Panc1 (cell line): ENCODE measurements at regions not wholly inside any gene's neighbourhood (a gene's known extent, or its start where the extent isn't known, plus 50 kb on each side); places are given as distances from the start of the nearest gene placed in this dataset.

Source experiments
- ATAC-seq: fragments of 200-7000 bp; cut with Tn5 transposase; 2 replicates; pipeline ENCODE4 v1.9.1; 2020; ENCODE audit warnings: mild to moderate bottlenecking, moderate library complexity
- BruUV-seq: library from RNA; stranded (reverse); fragments of 400-500 nt; replicated peaks from 2 replicates; lab custom pipeline; 2021; lab: Mats Ljungman, UMichigan
- CTCF ChIA-PET: fragments of 300-600 bp; sonication (Branson Sonifier 250); formaldehyde crosslinking; loops from one replicate; lab custom pipeline; 2022; ENCODE audit warnings: antibody characterized with exemption; lab: Charles Lee
- POLR2A ChIA-PET: fragments of 300-600 bp; sonication (Branson Sonifier 250); formaldehyde crosslinking; loops from one replicate; lab custom pipeline; 2022; ENCODE audit warnings: antibody characterized with exemption; lab: Charles Lee
- DNase-seq: peaks from one replicate; pipeline ENCODE4 v3.0.0-alpha.2; 2010; ENCODE audit warnings: low read depth, low spot score
- H3K27ac ChIP-seq: 2 replicates; pipeline ENCODE4 v1.5.1; 2011; ENCODE audit warnings: mild to moderate bottlenecking, low read length, inconsistent platforms
- H3K27me3 ChIP-seq: fragments of 200-500 bp; sonication (Bioruptor generic); 2 replicates; pipeline ENCODE4 v1.6.0; 2014; ENCODE audit warnings: low read length, inconsistent platforms; ENCODE audit not compliant: control insufficient read depth, insufficient read depth
- H3K36me3 ChIP-seq: fragments of 200-500 bp; sonication (Bioruptor generic); 2 replicates; pipeline ENCODE4 v1.5.1; 2014; ENCODE audit warnings: inconsistent platforms, mild to moderate bottlenecking, low read length, moderate library complexity; ENCODE audit not compliant: control insufficient read depth, insufficient read depth
- H3K4me1 ChIP-seq: 2 replicates; pipeline ENCODE4 v1.5.1; 2011; ENCODE audit warnings: inconsistent platforms, mild to moderate bottlenecking, low read length, moderate library complexity; ENCODE audit not compliant: control insufficient read depth, insufficient read depth
- H3K4me3 ChIP-seq, 2 experiments: 2 replicates each; pipeline ENCODE4 v1.5.1; 2011 to 2012; ENCODE audit warnings: low read depth in 2 of 2, low read length in 2 of 2, mild to moderate bottlenecking in 2 of 2, inconsistent platforms in 1 of 2, moderate library complexity in 1 of 2
- H3K9me3 ChIP-seq: fragments of 200-500 bp; sonication (Bioruptor generic); 2 replicates; pipeline ENCODE4 v1.5.1; 2014; ENCODE audit warnings: low read depth, mild to moderate bottlenecking, inconsistent platforms, low read length, moderate library complexity; ENCODE audit not compliant: control insufficient read depth, insufficient read depth
- POLR2AphosphoS5 ChIP-seq: IDR thresholded peaks from 2 replicates; pipeline ENCODE4 v1.6.1; 2012; ENCODE audit warnings: mild to moderate bottlenecking, low read depth, low read length, moderate library complexity
- SIN3A ChIP-seq: IDR thresholded peaks from 2 replicates; pipeline ENCODE4 v1.6.1; 2012; ENCODE audit warnings: low read depth, mild to moderate bottlenecking, low read length, moderate library complexity, borderline replicate concordance; ENCODE audit not compliant: insufficient read depth
- TCF7L2 ChIP-seq: IDR thresholded peaks from 2 replicates; pipeline ENCODE4 v1.6.1; 2011; ENCODE audit warnings: mild to moderate bottlenecking, low read depth, low read length, inconsistent platforms
- in situ Hi-C: cut with HindIII; loops from 2 replicates; pipeline ENCODE4 v1.10.0; 2016; ENCODE audit warnings: low sequenced_read_pairs, low pct_unique_long_range_greater_than_20kb
- intact Hi-C: fragments of 100-400 bp; cut with micrococcal nuclease; formaldehyde crosslinking; loops from one replicate; pipeline ENCODE4 v1.10.0; 2022; ENCODE audit not compliant: unreplicated experiment
- TF ChIP-seq, protein P1 (sequence below), 2 experiments: IDR thresholded peaks; 2 replicates each; pipeline ENCODE4 v1.6.1; 2011 to 2012; ENCODE audit warnings: low read depth in 2 of 2, control low read depth in 1 of 2, low read length in 1 of 2, mild to moderate bottlenecking in 1 of 2, moderate library complexity in 1 of 2; ENCODE audit not compliant: insufficient read depth in 1 of 2
- TF ChIP-seq, protein P2 (sequence below): fragments of 450-650 bp; IDR thresholded peaks from 2 replicates; pipeline ENCODE4 v1.5.1; 2017; ENCODE audit warnings: mild to moderate bottlenecking

- H3K27me3 ChIP-seq: no peaks in the 10 kb centered on the region
- DNase-seq (no peak), ATAC-seq (no peak)
- no peaks in the 10 kb centered on the region for H3K9me3 ChIP-seq
- BruUV-seq: no TSS peak
- CTCF ChIA-PET: no interaction called here
- in situ Hi-C loops: no loop called here
- no peak overlapping the region for H3K4me3 ChIP-seq
- TF ChIP-seq, protein P1, sequence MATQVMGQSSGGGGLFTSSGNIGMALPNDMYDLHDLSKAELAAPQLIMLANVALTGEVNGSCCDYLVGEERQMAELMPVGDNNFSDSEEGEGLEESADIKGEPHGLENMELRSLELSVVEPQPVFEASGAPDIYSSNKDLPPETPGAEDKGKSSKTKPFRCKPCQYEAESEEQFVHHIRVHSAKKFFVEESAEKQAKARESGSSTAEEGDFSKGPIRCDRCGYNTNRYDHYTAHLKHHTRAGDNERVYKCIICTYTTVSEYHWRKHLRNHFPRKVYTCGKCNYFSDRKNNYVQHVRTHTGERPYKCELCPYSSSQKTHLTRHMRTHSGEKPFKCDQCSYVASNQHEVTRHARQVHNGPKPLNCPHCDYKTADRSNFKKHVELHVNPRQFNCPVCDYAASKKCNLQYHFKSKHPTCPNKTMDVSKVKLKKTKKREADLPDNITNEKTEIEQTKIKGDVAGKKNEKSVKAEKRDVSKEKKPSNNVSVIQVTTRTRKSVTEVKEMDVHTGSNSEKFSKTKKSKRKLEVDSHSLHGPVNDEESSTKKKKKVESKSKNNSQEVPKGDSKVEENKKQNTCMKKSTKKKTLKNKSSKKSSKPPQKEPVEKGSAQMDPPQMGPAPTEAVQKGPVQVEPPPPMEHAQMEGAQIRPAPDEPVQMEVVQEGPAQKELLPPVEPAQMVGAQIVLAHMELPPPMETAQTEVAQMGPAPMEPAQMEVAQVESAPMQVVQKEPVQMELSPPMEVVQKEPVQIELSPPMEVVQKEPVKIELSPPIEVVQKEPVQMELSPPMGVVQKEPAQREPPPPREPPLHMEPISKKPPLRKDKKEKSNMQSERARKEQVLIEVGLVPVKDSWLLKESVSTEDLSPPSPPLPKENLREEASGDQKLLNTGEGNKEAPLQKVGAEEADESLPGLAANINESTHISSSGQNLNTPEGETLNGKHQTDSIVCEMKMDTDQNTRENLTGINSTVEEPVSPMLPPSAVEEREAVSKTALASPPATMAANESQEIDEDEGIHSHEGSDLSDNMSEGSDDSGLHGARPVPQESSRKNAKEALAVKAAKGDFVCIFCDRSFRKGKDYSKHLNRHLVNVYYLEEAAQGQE (IDR thresholded peaks at IDR 0.05; ENCODE audit: insufficient read depth in 1 of 2, low read depth in 2 of 2, low read length in 1 of 2): no peak
- TF ChIP-seq SIN3A (no peak), POLR2AphosphoS5 (no peak), TCF7L2 (no peak)
- TF ChIP-seq, protein P2, sequence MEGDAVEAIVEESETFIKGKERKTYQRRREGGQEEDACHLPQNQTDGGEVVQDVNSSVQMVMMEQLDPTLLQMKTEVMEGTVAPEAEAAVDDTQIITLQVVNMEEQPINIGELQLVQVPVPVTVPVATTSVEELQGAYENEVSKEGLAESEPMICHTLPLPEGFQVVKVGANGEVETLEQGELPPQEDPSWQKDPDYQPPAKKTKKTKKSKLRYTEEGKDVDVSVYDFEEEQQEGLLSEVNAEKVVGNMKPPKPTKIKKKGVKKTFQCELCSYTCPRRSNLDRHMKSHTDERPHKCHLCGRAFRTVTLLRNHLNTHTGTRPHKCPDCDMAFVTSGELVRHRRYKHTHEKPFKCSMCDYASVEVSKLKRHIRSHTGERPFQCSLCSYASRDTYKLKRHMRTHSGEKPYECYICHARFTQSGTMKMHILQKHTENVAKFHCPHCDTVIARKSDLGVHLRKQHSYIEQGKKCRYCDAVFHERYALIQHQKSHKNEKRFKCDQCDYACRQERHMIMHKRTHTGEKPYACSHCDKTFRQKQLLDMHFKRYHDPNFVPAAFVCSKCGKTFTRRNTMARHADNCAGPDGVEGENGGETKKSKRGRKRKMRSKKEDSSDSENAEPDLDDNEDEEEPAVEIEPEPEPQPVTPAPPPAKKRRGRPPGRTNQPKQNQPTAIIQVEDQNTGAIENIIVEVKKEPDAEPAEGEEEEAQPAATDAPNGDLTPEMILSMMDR: no peak
- H3K4me1 ChIP-seq: no peaks in the 10 kb centered on the region
- POLR2A ChIA-PET: no interaction called here
- intact Hi-C loops: no loop called here
- H3K27ac ChIP-seq: no peak overlapping the region
- H3K36me3 ChIP-seq: no peaks in the 10 kb centered on the region
These were observed 1445.6 kb downstream of the SI start for GRCh38 chr3:163632722-163633121.

GRCh38 chr3:163626753-163627152 lies 1451.5 kb downstream of the SI start:
- no peaks in the 10 kb centered on the region for H3K36me3 ChIP-seq
- ChIA-PET CTCF (no interaction called here), POLR2A (no interaction called here)
- no peak for ATAC-seq
- TF ChIP-seq POLR2AphosphoS5 (no peak), TCF7L2 (no peak), SIN3A (no peak)
- TF ChIP-seq, protein P1 (IDR thresholded peaks at IDR 0.05; ENCODE audit: insufficient read depth in 1 of 2, low read depth in 2 of 2, low read length in 1 of 2): no peak
- TF ChIP-seq, protein P2: no peak
- no peak overlapping the region for H3K4me3 ChIP-seq
- BruUV-seq: no TSS peak
- H3K27ac ChIP-seq: no peak overlapping the region
- no peaks in the 10 kb centered on the region for H3K27me3 ChIP-seq
- intact Hi-C loops (no loop called here), in situ Hi-C loops (no loop called here)
- DNase-seq: no peak
- H3K9me3 ChIP-seq: no peaks in the 10 kb centered on the region
- H3K4me1 ChIP-seq: no peaks in the 10 kb centered on the region
